GM12878 (cell line): ENCODE measurements at regions not wholly inside any gene's neighbourhood (a gene's known extent, or its start where the extent isn't known, plus 50 kb on each side); places are given as distances from the start of the nearest gene placed in this dataset.

Source experiments
- ATAC-seq: fragments of 200-7000 bp; cut with Tn5 transposase; 3 replicates; pipeline ENCODE4 v1.9.1; 2020; ENCODE audit warnings: mild to moderate bottlenecking, moderate library complexity
- BruUV-seq: library from RNA; stranded (reverse); fragments of 400-500 nt; replicated peaks from 2 replicates; lab custom pipeline; 2021; lab: Mats Ljungman, UMichigan
- CTCF ChIA-PET: fragments of 300-600 bp; sonication (Branson Sonifier 250); formaldehyde crosslinking; extraction: SDS; loops from one replicate; lab custom pipeline; 2021; ENCODE audit warnings: inconsistent platforms; lab: Yijun Ruan, JAX
- POLR2A ChIA-PET: fragments of 350-600 bp; formaldehyde crosslinking; extraction: SDS; loops from one replicate; lab custom pipeline; 2021; ENCODE audit warnings: inconsistent platforms; lab: Charles Lee
- RAD21 ChIA-PET: fragments of 300-600 bp; sonication (Branson Sonifier 250); formaldehyde crosslinking; loops from one replicate; lab custom pipeline; 2023; ENCODE audit warnings: antibody characterized with exemption; ENCODE audit not compliant: unreplicated experiment; lab: Charles Lee
- SMC1A ChIA-PET: fragments of 300-600 bp; sonication (Branson Sonifier 250); formaldehyde crosslinking; loops from one replicate; lab custom pipeline; 2023; ENCODE audit not compliant: unreplicated experiment, uncharacterized antibody; lab: Charles Lee
- DNase-seq: peaks from one replicate; pipeline ENCODE4 v3.0.0-alpha.2; 2011; ENCODE audit warnings: low read depth, low spot score
- FAIRE-seq: peaks from 3 replicates; lab custom pipeline; 2011; peaks lifted over from hg19 to GRCh38; lab: Jason Lieb, UNC
- H2AFZ ChIP-seq: 2 replicates; pipeline ENCODE4 v1.6.0; 2011; ENCODE audit warnings: low read depth, low read length, control low read depth; ENCODE audit not compliant: control insufficient read depth
- H3K27ac ChIP-seq: 2 replicates; pipeline ENCODE4 v1.5.1; 2011; ENCODE audit warnings: control low read depth; ENCODE audit not compliant: control insufficient read depth, insufficient read depth
- H3K27me3 ChIP-seq, 2 experiments: replicated peaks in 1 of 2; 2 replicates each; pipeline versions ENCODE4 v1.6.0 to v1.6.1; 2011; ENCODE audit warnings: low read length in 1 of 2; ENCODE audit not compliant: control insufficient read depth in 2 of 2, insufficient read depth in 2 of 2
- H3K36me3 ChIP-seq, 2 experiments: 2 replicates each; pipeline ENCODE4 v1.5.1; 2011; ENCODE audit warnings: low read length in 1 of 2; ENCODE audit not compliant: control insufficient read depth in 2 of 2, insufficient read depth in 2 of 2
- H3K4me1 ChIP-seq: 2 replicates; pipeline ENCODE4 v1.6.1; 2011; ENCODE audit warnings: mild to moderate bottlenecking, low read length, moderate library complexity, mixed read lengths; ENCODE audit not compliant: control insufficient read depth, insufficient read depth
- H3K4me2 ChIP-seq: 2 replicates; pipeline ENCODE4 v1.6.0; 2011; ENCODE audit warnings: control low read depth; ENCODE audit not compliant: control insufficient read depth, insufficient read depth
- H3K4me3 ChIP-seq: fragments of 200-600 bp; sonication (generic); 2 replicates; pipeline ENCODE4 v1.5.1; 2016
- H3K79me2 ChIP-seq: 2 replicates; pipeline ENCODE4 v1.6.0; 2011; ENCODE audit warnings: low read length; ENCODE audit not compliant: control insufficient read depth, insufficient read depth
- H3K9ac ChIP-seq: 2 replicates; pipeline ENCODE4 v1.8.0; 2011; ENCODE audit warnings: low read length, control low read depth, mixed read lengths; ENCODE audit not compliant: control insufficient read depth, insufficient read depth
- H3K9me3 ChIP-seq: replicated peaks from 3 replicates; pipeline ENCODE4 v1.5.1; 2011; ENCODE audit warnings: mild to moderate bottlenecking, low read length; ENCODE audit not compliant: control insufficient read depth, insufficient read depth
- H4K20me1 ChIP-seq: 2 replicates; pipeline ENCODE4 v1.6.0; 2011; ENCODE audit not compliant: control insufficient read depth, insufficient read depth
- CBFB ChIP-seq: IDR thresholded peaks from 2 replicates; pipeline ENCODE4 v1.6.1; 2016; ENCODE audit warnings: antibody characterized with exemption, low read depth
- CUX1 ChIP-seq: IDR thresholded peaks from 2 replicates; pipeline ENCODE4 v1.6.1; 2012; ENCODE audit warnings: improper control_type of control experiment, low read depth, low read length; ENCODE audit not compliant: insufficient replicate concordance
- EZH2 ChIP-seq: IDR thresholded peaks from 2 replicates; pipeline ENCODE4 v1.6.1; 2012; ENCODE audit warnings: low read depth, mild to moderate bottlenecking, control low read depth, inconsistent platforms, low read length, borderline replicate concordance; ENCODE audit not compliant: control insufficient read depth
- IRF4 ChIP-seq: IDR thresholded peaks from 2 replicates; pipeline ENCODE4 v1.6.1; 2011; ENCODE audit warnings: low read depth, low read length
- PAX8 ChIP-seq: fragments of 450-650 bp; IDR thresholded peaks from 2 replicates; pipeline ENCODE4 v1.6.1; 2017; ENCODE audit warnings: mild to moderate bottlenecking, moderate library complexity
- RB1 ChIP-seq: fragments of 450-650 bp; formaldehyde crosslinking; IDR thresholded peaks from 2 replicates; pipeline ENCODE4 v1.6.1; 2017; ENCODE audit warnings: mild to moderate bottlenecking, borderline replicate concordance
- SP1 ChIP-seq: IDR thresholded peaks from one replicate; pipeline ENCODE4 v1.6.1; 2011; ENCODE audit warnings: low read depth, low read length
- TCF7 ChIP-seq: IDR thresholded peaks from 2 replicates; pipeline ENCODE4 v1.6.1; 2014; ENCODE audit warnings: antibody characterized with exemption, borderline replicate concordance
- ZBED1 ChIP-seq: IDR thresholded peaks from 2 replicates; pipeline ENCODE4 v1.6.1; 2016; ENCODE audit warnings: borderline replicate concordance
- ZNF592 ChIP-seq: fragments of 450-650 bp; IDR thresholded peaks from 2 replicates; pipeline ENCODE4 v1.6.1; 2017; ENCODE audit warnings: mild to moderate bottlenecking, moderate library complexity
- WGBS: methylation state at CpG from one replicate; pipeline ENCODE4 v1.1.6; 2016; ENCODE audit warnings: low lambda C conversion rate; ENCODE audit not compliant: insufficient replicate concordance, insufficient coverage; ENCODE audit errors: missing lambda C conversion rate; 5-methylcytosine and 5-hydroxymethylcytosine counted together
- in situ Hi-C: fragments of 300-500 bp; cut with MboI; formaldehyde crosslinking; loops from 9 replicates; pipeline ENCODE4 v1.14.3; 2018; ENCODE audit warnings: mixed read lengths
- intact Hi-C: fragments of 100-400 bp; cut with micrococcal nuclease; formaldehyde crosslinking; loops from one replicate; pipeline ENCODE4 v1.14.2; 2022; ENCODE audit not compliant: unreplicated experiment
- TF ChIP-seq, protein P1 (sequence below): fragments of 450-650 bp; IDR thresholded peaks from 2 replicates; pipeline ENCODE4 v1.6.1; 2017; ENCODE audit warnings: mild to moderate bottlenecking, low read depth, inconsistent platforms; ENCODE audit not compliant: poor library complexity, severe bottlenecking

DNA sequence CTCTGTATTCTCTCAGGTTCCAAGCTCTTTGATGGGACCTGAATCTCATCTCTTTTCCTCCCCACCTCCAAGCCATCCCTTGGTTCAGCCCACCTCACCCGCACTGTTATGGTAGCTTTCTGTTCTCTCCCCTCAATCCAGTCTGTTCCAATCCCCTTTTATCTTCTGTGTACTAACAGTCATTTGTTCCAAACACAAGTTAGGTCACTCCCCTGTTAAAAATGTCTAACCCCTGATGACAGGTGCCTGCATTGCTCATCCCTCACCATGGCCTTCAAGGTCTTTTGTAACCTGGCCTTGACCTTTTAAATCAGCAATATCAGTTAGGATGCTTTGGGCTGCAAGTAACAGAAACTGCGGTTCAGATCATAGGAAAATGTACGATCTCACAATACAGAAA lies 74.8 kb downstream of the CYP26A1 start (continued):
- TF ChIP-seq, protein P1, sequence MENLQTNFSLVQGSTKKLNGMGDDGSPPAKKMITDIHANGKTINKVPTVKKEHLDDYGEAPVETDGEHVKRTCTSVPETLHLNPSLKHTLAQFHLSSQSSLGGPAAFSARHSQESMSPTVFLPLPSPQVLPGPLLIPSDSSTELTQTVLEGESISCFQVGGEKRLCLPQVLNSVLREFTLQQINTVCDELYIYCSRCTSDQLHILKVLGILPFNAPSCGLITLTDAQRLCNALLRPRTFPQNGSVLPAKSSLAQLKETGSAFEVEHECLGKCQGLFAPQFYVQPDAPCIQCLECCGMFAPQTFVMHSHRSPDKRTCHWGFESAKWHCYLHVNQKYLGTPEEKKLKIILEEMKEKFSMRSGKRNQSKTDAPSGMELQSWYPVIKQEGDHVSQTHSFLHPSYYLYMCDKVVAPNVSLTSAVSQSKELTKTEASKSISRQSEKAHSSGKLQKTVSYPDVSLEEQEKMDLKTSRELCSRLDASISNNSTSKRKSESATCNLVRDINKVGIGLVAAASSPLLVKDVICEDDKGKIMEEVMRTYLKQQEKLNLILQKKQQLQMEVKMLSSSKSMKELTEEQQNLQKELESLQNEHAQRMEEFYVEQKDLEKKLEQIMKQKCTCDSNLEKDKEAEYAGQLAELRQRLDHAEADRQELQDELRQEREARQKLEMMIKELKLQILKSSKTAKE: no peak
- TF ChIP-seq RB1: no peak

- Histone ChIP-seq H3K27ac (no peak overlapping the region), H3K9ac (no peak overlapping the region), H3K4me3 (no peak overlapping the region), H4K20me1 (no peaks in the 10 kb centered on the region), H3K4me2 (no peak overlapping the region), H3K27me3 (no peaks in the 10 kb centered on the region), H3K9me3 (no peaks in the 10 kb centered on the region; the same call in 2 of the 3 replicates), H3K36me3 (no peaks in the 10 kb centered on the region), H3K79me2 (no peaks in the 10 kb centered on the region), H2AFZ (no peak overlapping the region), H3K4me1 (no peaks in the 10 kb centered on the region)
- ATAC-seq (no peak), DNase-seq (no peak), FAIRE-seq (no peak)
- ChIA-PET CTCF (no interaction called here), POLR2A (no interaction called here), RAD21 (no interaction called here), SMC1A (no interaction called here)
- no TSS peak for BruUV-seq
- in situ Hi-C loops: no loop called here
- WGBS: 54% methylated on average over 4 of the region's 4 CpGs
- intact Hi-C loops: no loop called here
- TF ChIP-seq PAX8 (no peak), TCF7 (no peak), IRF4 (no peak), ZBED1 (no peak), CUX1 (no peak), CBFB (no peak), SP1 (no peak), ZNF592 (no peak), EZH2 (no peak)
Measured at GRCh38 chr10:93149761-93150160, 76.1 kb downstream of the CYP26A1 start.
